ENCODE measurements at regions not wholly inside any gene's neighbourhood (a gene's known extent, or its start where the extent isn't known, plus 50 kb on each side); places are given as distances from the start of the nearest gene placed in this dataset.

DNA sequence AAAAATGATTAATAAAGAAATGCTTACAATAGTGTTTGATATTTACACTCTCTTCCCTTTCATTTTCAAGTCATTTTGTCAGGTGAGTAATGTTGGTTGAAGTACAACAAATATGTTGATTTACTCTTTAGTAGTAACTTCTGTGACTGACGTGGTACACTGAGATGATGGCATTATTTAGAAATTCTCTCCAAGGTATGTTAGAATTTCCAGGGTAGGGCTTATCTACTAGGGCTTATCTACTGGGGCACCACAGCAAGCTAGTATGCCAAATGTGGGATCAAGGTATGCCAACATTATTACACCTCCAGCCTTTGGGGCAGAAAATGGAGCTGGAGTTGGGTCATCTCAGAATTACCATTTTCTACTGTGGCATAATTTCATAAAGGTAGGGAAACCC, 157.4 kb upstream of the AGTR1 start:
- Histone ChIP-seq H3K27me3 (ENCODE audit: insufficient read depth in 3 of 3, low read length in 2 of 3) (no peaks in the 10 kb centered on the region), H3K36me3 (ENCODE audit: insufficient read depth in 1 of 2, low read depth in 1 of 2) (no peaks in the 10 kb centered on the region), H3K9me3 (no peaks in the 10 kb centered on the region), H3K27ac (no peak overlapping the region), H3K4me1 (no peaks in the 10 kb centered on the region), H3K4me3 (no peak overlapping the region)
- DNase-seq (no peak), ATAC-seq (no peak)
- intact Hi-C loops (cut with DNase I): no loop called here
- TF ChIP-seq, protein P1, sequence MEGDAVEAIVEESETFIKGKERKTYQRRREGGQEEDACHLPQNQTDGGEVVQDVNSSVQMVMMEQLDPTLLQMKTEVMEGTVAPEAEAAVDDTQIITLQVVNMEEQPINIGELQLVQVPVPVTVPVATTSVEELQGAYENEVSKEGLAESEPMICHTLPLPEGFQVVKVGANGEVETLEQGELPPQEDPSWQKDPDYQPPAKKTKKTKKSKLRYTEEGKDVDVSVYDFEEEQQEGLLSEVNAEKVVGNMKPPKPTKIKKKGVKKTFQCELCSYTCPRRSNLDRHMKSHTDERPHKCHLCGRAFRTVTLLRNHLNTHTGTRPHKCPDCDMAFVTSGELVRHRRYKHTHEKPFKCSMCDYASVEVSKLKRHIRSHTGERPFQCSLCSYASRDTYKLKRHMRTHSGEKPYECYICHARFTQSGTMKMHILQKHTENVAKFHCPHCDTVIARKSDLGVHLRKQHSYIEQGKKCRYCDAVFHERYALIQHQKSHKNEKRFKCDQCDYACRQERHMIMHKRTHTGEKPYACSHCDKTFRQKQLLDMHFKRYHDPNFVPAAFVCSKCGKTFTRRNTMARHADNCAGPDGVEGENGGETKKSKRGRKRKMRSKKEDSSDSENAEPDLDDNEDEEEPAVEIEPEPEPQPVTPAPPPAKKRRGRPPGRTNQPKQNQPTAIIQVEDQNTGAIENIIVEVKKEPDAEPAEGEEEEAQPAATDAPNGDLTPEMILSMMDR (IDR thresholded peaks at IDR 0.05): no peak
- WGBS, 3 donors: 73 to 88% (median 86%) methylated on average over 1 of the region's 1 CpG

DNA sequence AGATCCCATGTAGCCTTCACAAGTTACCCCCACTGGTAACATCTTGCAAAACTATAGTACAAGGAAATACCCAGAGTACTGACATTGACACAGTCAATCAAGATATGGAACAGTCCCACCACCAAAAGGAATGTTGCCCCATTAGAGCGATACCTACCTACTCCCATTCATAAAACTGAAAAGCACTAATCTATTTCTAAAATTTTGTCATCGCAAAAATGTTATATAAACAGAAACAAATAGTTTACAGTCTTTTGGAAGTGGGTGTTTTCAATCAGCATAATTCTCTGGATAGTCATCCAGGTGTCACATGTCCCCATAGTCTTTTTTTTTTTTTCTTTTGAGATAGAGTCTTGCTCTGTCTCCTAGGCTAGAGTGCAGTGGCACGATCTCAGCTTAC, 156.9 kb upstream of the AGTR1 start:
- Histone ChIP-seq H3K4me1 (no peaks in the 10 kb centered on the region), H3K4me3 (no peak overlapping the region), H3K9me3 (no peaks in the 10 kb centered on the region), H3K36me3 (ENCODE audit: insufficient read depth in 1 of 2, low read depth in 1 of 2) (no peaks in the 10 kb centered on the region), H3K27ac (no peak overlapping the region), H3K27me3 (ENCODE audit: insufficient read depth in 3 of 3, low read length in 2 of 3) (no peaks in the 10 kb centered on the region)
- no peak for ATAC-seq
- no peak for DNase-seq
- WGBS, 3 donors: 86 to 91% (median 90%) methylated on average over 3 of the region's 3 CpGs
- intact Hi-C loops (cut with DNase I): no loop called here
- TF ChIP-seq, protein P1 (IDR thresholded peaks at IDR 0.05): no peak

DNA sequence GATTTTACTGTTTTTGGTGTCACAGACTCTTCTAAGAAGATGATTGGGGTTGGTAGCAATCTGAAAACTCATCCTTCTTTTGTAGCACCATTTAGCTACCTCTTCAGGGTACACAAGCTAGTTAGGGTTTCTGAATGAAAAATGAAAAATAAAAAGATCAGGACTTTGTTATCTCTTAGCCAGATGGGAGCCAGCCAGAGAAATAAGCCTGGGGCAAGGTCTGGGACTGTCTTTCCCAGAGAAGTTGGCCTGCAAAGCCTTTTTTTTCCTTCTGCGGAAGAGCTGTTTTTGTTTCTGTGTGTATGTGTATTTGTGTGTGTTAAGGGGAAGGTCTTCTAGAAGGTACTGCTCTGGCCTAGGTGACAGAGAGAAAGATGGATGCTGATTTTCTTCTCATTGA, 150.7 kb upstream of the AGTR1 start:
- TF ChIP-seq, protein P1 (IDR thresholded peaks at IDR 0.05): no peak
- Histone ChIP-seq H3K27me3 (ENCODE audit: insufficient read depth in 3 of 3, low read length in 2 of 3) (no peaks in the 10 kb centered on the region), H3K9me3 (no peaks in the 10 kb centered on the region)

DNA sequence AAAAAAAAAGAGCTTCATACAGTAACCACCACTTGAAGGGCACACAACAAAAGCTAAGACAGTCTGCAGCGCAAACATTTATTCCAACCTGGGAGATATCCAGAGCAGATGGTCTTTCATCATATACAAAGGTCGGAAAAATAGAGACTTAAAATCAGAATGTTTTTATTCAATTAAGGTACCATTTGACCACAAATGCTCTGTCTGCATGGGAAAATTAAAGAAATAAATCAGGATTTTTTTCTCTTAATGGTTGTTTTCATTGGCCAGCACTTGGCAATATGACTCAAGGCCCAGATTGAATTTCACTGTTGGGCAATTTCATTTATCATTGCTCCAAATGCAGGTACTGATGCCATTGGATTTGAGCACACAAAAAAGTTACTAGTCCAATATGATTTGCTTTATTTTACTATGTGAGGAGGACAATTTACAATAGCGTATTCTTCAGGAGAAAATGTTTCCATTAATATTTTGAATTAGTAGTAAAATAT, 145.9 kb upstream of the AGTR1 start:
- no peak for ATAC-seq
- no peak for DNase-seq
- Histone ChIP-seq H3K4me3 (no peak overlapping the region), H3K4me1 (no peaks in the 10 kb centered on the region), H3K27ac (no peak overlapping the region), H3K27me3 (ENCODE audit: insufficient read depth in 3 of 3, low read length in 2 of 3) (no peaks in the 10 kb centered on the region), H3K36me3 (ENCODE audit: insufficient read depth in 1 of 2, low read depth in 1 of 2) (no peaks in the 10 kb centered on the region), H3K9me3 (no peaks in the 10 kb centered on the region)
- intact Hi-C loops (cut with DNase I): no loop called here
- TF ChIP-seq, protein P1 (IDR thresholded peaks at IDR 0.05): no peak
- 94 to 98% (median 95%) methylated on average over 3 of the region's 3 CpGs for WGBS, 3 donors

More for the DNA sequence above, 150.7 kb upstream of the AGTR1 start:
- ATAC-seq: no peak
- no peak for DNase-seq
- H3K4me1 ChIP-seq: no peaks in the 10 kb centered on the region
- intact Hi-C loops (cut with DNase I): no loop called here
- no peak overlapping the region for H3K4me3 ChIP-seq
- H3K36me3 ChIP-seq (ENCODE audit: insufficient read depth in 1 of 2, low read depth in 1 of 2): no peaks in the 10 kb centered on the region
- 75 to 81% (median 81%) methylated on average over 1 of the region's 1 CpG for WGBS, 3 donors
- H3K27ac ChIP-seq: no peak overlapping the region

DNA sequence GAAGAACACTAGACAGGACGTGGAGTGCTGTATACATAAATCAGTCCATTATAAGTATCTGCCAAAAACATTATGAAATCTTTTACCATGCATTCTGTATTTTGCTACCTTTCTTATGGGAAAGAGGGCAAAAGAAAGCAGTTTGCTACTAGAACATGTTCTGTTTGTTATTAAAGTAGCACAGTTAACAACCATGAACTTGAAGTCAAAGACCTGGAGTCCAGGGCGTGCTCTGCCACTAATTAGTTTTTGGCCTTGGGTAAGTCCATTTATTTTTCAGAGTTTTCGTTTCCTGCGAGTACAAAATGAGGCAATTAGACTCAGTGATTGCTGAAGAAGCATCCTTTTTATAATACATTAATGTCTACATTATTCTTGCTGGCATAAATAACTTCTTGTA, 143.3 kb upstream of the AGTR1 start:
- WGBS, 3 donors: 50 to 55% (median 54%) methylated on average over 4 of the region's 4 CpGs
- no peak for ATAC-seq
- no peaks in the 10 kb centered on the region for H3K36me3 ChIP-seq (ENCODE audit: insufficient read depth in 1 of 2, low read depth in 1 of 2)

More for the DNA sequence above, 143.3 kb upstream of the AGTR1 start:
- Histone ChIP-seq H3K4me1 (no peaks in the 10 kb centered on the region), H3K27me3 (ENCODE audit: insufficient read depth in 3 of 3, low read length in 2 of 3) (no peaks in the 10 kb centered on the region), H3K4me3 (no peak overlapping the region), H3K9me3 (no peaks in the 10 kb centered on the region), H3K27ac (no peak overlapping the region)
- intact Hi-C loops (cut with DNase I): no loop called here
- DNase-seq: no peak
- TF ChIP-seq, protein P1 (IDR thresholded peaks at IDR 0.05): no peak
